Ishikawa (cell line): ENCODE measurements at regions not wholly inside any gene's neighbourhood (a gene's known extent, or its start where the extent isn't known, plus 50 kb on each side); places are given as distances from the start of the nearest gene placed in this dataset.

Experiments used
- CREB1 ChIP-seq: IDR thresholded peaks from 2 replicates; pipeline ENCODE4 v1.6.1; 2012; ENCODE audit warnings: low read depth
- EGR1 ChIP-seq: IDR thresholded peaks from 2 replicates; pipeline ENCODE4 v1.6.1; 2012
- EP300 ChIP-seq: IDR thresholded peaks from 2 replicates; pipeline ENCODE4 v1.6.1; 2012; ENCODE audit warnings: borderline replicate concordance
- RAD21 ChIP-seq: IDR thresholded peaks from 2 replicates; pipeline ENCODE4 v1.6.1; 2012; ENCODE audit warnings: low read depth
- REST ChIP-seq: IDR thresholded peaks from 2 replicates; pipeline ENCODE4 v1.6.1; 2012; ENCODE audit warnings: low read depth, mild to moderate bottlenecking
- TEAD4 ChIP-seq: IDR thresholded peaks from 2 replicates; pipeline ENCODE4 v1.6.1; 2012
- USF1 ChIP-seq: IDR thresholded peaks from 2 replicates; pipeline ENCODE4 v1.6.1; 2012
- YY1 ChIP-seq: IDR thresholded peaks from 2 replicates; pipeline ENCODE4 v1.6.1; 2012; ENCODE audit warnings: low read depth

GRCh38 chr3:150152567-150152966 is 181.9 kb upstream of the PFN2 start:
- TF ChIP-seq USF1 = no peak
- TF ChIP-seq EP300 = no peak
- no peak for TF ChIP-seq REST
- no peak for TF ChIP-seq TEAD4
- TF ChIP-seq CREB1 = no peak
- TF ChIP-seq YY1 = no peak
- TF ChIP-seq EGR1 = no peak
- no peak for TF ChIP-seq RAD21
